ENCODE measurements at regions not wholly inside any gene's neighbourhood (a gene's known extent, or its start where the extent isn't known, plus 50 kb on each side); places are given as distances from the start of the nearest gene placed in this dataset.

DNA sequence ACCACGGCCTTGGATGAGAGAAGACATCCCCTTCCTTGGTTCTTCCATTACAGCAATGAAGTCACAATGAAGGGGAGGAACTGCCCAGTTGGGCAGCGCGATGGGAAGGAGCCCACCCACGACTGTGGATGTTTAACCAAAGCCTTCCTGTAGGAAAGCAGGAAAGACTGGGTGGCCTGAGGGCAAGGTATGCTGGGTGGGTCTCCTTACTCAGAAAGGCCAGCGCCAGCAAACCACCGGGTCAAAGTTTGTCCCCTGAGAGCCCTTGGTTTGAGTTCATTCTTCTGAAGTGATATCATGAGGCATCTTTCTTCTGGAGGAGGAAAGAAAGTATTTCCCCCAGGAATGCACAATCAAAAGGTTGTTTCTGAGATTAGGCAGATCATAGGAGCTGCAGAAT, 105.2 kb downstream of the C16orf95 start:
- TF ChIP-seq, protein P1, sequence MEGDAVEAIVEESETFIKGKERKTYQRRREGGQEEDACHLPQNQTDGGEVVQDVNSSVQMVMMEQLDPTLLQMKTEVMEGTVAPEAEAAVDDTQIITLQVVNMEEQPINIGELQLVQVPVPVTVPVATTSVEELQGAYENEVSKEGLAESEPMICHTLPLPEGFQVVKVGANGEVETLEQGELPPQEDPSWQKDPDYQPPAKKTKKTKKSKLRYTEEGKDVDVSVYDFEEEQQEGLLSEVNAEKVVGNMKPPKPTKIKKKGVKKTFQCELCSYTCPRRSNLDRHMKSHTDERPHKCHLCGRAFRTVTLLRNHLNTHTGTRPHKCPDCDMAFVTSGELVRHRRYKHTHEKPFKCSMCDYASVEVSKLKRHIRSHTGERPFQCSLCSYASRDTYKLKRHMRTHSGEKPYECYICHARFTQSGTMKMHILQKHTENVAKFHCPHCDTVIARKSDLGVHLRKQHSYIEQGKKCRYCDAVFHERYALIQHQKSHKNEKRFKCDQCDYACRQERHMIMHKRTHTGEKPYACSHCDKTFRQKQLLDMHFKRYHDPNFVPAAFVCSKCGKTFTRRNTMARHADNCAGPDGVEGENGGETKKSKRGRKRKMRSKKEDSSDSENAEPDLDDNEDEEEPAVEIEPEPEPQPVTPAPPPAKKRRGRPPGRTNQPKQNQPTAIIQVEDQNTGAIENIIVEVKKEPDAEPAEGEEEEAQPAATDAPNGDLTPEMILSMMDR (IDR thresholded peaks at IDR 0.05), result no peak
- no peak for TF ChIP-seq POLR2A (IDR thresholded peaks at IDR 0.05)

Data from vagina (tissue), 2 donors.